Body of pancreas (tissue), 4 donors: ENCODE measurements at regions not wholly inside any gene's neighbourhood (a gene's known extent, or its start where the extent isn't known, plus 50 kb on each side); places are given as distances from the start of the nearest gene placed in this dataset.

Experiments used
- POLR2A ChIP-seq, 3 donors: fragments of 450-650 bp; IDR thresholded peaks; one replicate each; pipeline ENCODE4 v1.6.1; 2016; ENCODE audit warnings: antibody characterized with exemption in 3 of 3, mild to moderate bottlenecking in 2 of 3
- TF ChIP-seq, protein P1 (sequence below), 7 experiments: fragments of 450-650 bp in 4 of 7; fragments of 200-600 bp in 3 of 7; sonication (generic) in 3 of 7; IDR thresholded peaks; one replicate each; pipeline ENCODE4 v1.5.1; 2016 to 2019; ENCODE audit warnings: antibody characterized with exemption in 7 of 7

DNA sequence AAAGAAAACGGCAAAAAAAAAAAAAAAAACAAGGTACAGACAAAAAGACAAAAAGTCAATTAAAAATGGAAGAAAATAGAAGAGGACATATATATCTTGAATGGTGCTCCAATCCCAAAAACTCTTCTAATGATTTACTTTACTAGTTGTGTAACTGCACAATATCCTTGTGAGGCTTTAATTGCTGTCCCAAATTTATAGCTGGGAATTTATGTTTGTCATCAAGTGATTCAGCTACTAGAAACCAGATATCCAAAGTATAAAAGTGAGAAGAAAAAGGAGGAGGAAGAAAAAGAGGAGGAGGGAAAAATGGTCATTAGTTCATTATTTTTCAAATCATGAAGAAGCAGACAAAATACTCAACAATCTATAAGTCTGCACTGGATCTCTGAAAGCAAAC, 150.8 kb upstream of the ARPP21 start:
- TF ChIP-seq, protein P1, sequence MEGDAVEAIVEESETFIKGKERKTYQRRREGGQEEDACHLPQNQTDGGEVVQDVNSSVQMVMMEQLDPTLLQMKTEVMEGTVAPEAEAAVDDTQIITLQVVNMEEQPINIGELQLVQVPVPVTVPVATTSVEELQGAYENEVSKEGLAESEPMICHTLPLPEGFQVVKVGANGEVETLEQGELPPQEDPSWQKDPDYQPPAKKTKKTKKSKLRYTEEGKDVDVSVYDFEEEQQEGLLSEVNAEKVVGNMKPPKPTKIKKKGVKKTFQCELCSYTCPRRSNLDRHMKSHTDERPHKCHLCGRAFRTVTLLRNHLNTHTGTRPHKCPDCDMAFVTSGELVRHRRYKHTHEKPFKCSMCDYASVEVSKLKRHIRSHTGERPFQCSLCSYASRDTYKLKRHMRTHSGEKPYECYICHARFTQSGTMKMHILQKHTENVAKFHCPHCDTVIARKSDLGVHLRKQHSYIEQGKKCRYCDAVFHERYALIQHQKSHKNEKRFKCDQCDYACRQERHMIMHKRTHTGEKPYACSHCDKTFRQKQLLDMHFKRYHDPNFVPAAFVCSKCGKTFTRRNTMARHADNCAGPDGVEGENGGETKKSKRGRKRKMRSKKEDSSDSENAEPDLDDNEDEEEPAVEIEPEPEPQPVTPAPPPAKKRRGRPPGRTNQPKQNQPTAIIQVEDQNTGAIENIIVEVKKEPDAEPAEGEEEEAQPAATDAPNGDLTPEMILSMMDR (IDR thresholded peaks at IDR 0.05), result no peak
- no peak for TF ChIP-seq POLR2A (IDR thresholded peaks at IDR 0.05)
